ENCODE measurements at regions not wholly inside any gene's neighbourhood (a gene's known extent, or its start where the extent isn't known, plus 50 kb on each side); places are given as distances from the start of the nearest gene placed in this dataset.

GRCh38 chr4:163871078-163871477 is 376.6 kb downstream of the TMA16 start:
- no peak for DNase-seq (ENCODE audit: low read depth in 2 of 2)

- no peak for DNase-seq (ENCODE audit: low read depth in 2 of 2)
Observed at GRCh38 chr4:163875327-163875726, 380.8 kb downstream of the TMA16 start.

GRCh38 chr4:163878336-163879121 is 384.0 kb downstream of the TMA16 start:
- no peak for DNase-seq (ENCODE audit: low read depth in 2 of 2)

- no peak for DNase-seq (ENCODE audit: low read depth in 2 of 2)
Observed at GRCh38 chr4:163892417-163892816, 397.9 kb downstream of the TMA16 start.

GRCh38 chr4:163895378-163896005 is 401.0 kb downstream of the TMA16 start:
- peak in 1 of 2 experiments; percentile 2 for DNase-seq (ENCODE audit: low read depth in 2 of 2)

GRCh38 chr4:163901319-163901718 is 406.8 kb downstream of the TMA16 start:
- DNase-seq (ENCODE audit: low read depth in 2 of 2), result no peak

GRCh38 chr4:163902417-163902816 is 407.9 kb downstream of the TMA16 start:
- DNase-seq (ENCODE audit: low read depth in 2 of 2), result no peak

- DNase-seq (ENCODE audit: low read depth in 2 of 2), result no peak
Observed at GRCh38 chr4:163911891-163912290, 417.4 kb downstream of the TMA16 start.

- no peak for DNase-seq (ENCODE audit: low read depth in 2 of 2)
Observed at GRCh38 chr4:163913571-163913970, 419.1 kb downstream of the TMA16 start.

- DNase-seq (ENCODE audit: low read depth in 2 of 2), result no peak
Observed at GRCh38 chr4:163915896-163916295, 421.4 kb downstream of the TMA16 start.

- DNase-seq (ENCODE audit: low read depth in 2 of 2), result no peak
Observed at GRCh38 chr4:163920426-163920825, 425.9 kb downstream of the TMA16 start.

GRCh38 chr4:163922302-163922701 is 427.8 kb downstream of the TMA16 start:
- no peak for DNase-seq (ENCODE audit: low read depth in 2 of 2)

GRCh38 chr4:163923092-163923491 is 428.6 kb downstream of the TMA16 start:
- no peak for DNase-seq (ENCODE audit: low read depth in 2 of 2)

- DNase-seq (ENCODE audit: low read depth in 2 of 2), result no peak
Observed at GRCh38 chr4:163930086-163930485, 435.6 kb downstream of the TMA16 start.

- no peak for DNase-seq (ENCODE audit: low read depth in 2 of 2)
Observed at GRCh38 chr4:163932504-163932903, 438.0 kb downstream of the TMA16 start.

- DNase-seq (ENCODE audit: low read depth in 2 of 2), result no peak
Observed at GRCh38 chr4:163939597-163939996, 445.1 kb downstream of the TMA16 start.

GRCh38 chr4:163941221-163941905 is 446.9 kb downstream of the TMA16 start:
- DNase-seq (ENCODE audit: low read depth in 2 of 2), result no peak

- no peak for DNase-seq (ENCODE audit: low read depth in 2 of 2)
Observed at GRCh38 chr4:163948920-163949455, 454.5 kb downstream of the TMA16 start.

- no peak for DNase-seq (ENCODE audit: low read depth in 2 of 2)
Observed at GRCh38 chr4:163949976-163950601, 455.6 kb downstream of the TMA16 start.

GRCh38 chr4:163955288-163955687 is 460.8 kb downstream of the TMA16 start:
- DNase-seq (ENCODE audit: low read depth in 2 of 2), result no peak

- no peak for DNase-seq (ENCODE audit: low read depth in 2 of 2)
Observed at GRCh38 chr4:163958751-163959150, 464.3 kb downstream of the TMA16 start.

- DNase-seq (ENCODE audit: low read depth in 2 of 2), result no peak
Observed at GRCh38 chr4:163959932-163960331, 465.4 kb downstream of the TMA16 start.

All from stimulated activated CD4-positive, alpha-beta T cell treated with anti-CD3 and anti-CD28 coated beads, Interleukin-12 subunit alpha, Interleukin-12 subunit beta, amount 100 ng/mL, for 24 hours (primary cell).